OCI-LY1 (cell line): ENCODE measurements at regions not wholly inside any gene's neighbourhood (a gene's known extent, or its start where the extent isn't known, plus 50 kb on each side); places are given as distances from the start of the nearest gene placed in this dataset.

Experiments used
- H2AFZ ChIP-seq: fragments of 200-600 bp; sonication (generic), shearing (Covaris generic); 2 replicates; pipeline ENCODE4 v1.6.0; 2014; ENCODE audit warnings: antibody characterized with exemption, mild to moderate bottlenecking, low read length
- H3F3A ChIP-seq: fragments of 200-600 bp; sonication (generic), shearing (Covaris generic); 2 replicates; pipeline ENCODE4 v1.6.0; 2014; ENCODE audit warnings: mild to moderate bottlenecking, antibody characterized with exemption, low read length, moderate library complexity; ENCODE audit not compliant: insufficient read depth
- H3K27ac ChIP-seq: fragments of 200-600 bp; sonication (generic); 2 replicates; pipeline ENCODE4 v1.5.1; 2014; ENCODE audit warnings: low read length, mixed run types, mild to moderate bottlenecking, low read depth; ENCODE audit not compliant: poor library complexity, severe bottlenecking
- H3K27me3 ChIP-seq: fragments of 200-600 bp; sonication (generic); 2 replicates; pipeline ENCODE4 v1.6.0; 2014; ENCODE audit warnings: antibody characterized with exemption, mild to moderate bottlenecking, low read length, moderate library complexity; ENCODE audit not compliant: insufficient read depth
- H3K36me3 ChIP-seq: fragments of 200-600 bp; sonication (generic); 2 replicates; pipeline ENCODE4 v1.6.1; 2014; ENCODE audit warnings: mild to moderate bottlenecking, antibody characterized with exemption, low read length, moderate library complexity, mixed read lengths; ENCODE audit not compliant: insufficient read depth
- H3K4me1 ChIP-seq: fragments of 200-600 bp; sonication (generic); 2 replicates; pipeline ENCODE4 v1.5.1; 2014; ENCODE audit warnings: mild to moderate bottlenecking, low read length, moderate library complexity; ENCODE audit not compliant: insufficient read depth, severe bottlenecking
- H3K4me2 ChIP-seq: fragments of 200-600 bp; sonication (generic), shearing (Covaris generic); 2 replicates; pipeline ENCODE4 v1.6.1; 2014; ENCODE audit warnings: low read length
- H3K4me3 ChIP-seq: fragments of 200-600 bp; sonication (generic); 2 replicates; pipeline ENCODE4 v1.5.1; 2014; ENCODE audit warnings: low read length, low read depth, mild to moderate bottlenecking, mixed read lengths; ENCODE audit not compliant: poor library complexity, severe bottlenecking
- H3K79me2 ChIP-seq: fragments of 200-600 bp; shearing (Covaris generic); 2 replicates; pipeline ENCODE4 v1.6.1; 2016; ENCODE audit warnings: mixed run types, low read length, mixed read lengths; ENCODE audit not compliant: insufficient read depth
- H3K9ac ChIP-seq: fragments of 200-600 bp; sonication (generic), shearing (Covaris generic); 2 replicates; pipeline ENCODE4 v1.6.1; 2014; ENCODE audit warnings: mild to moderate bottlenecking, low read length, mixed read lengths
- H3K9me2 ChIP-seq: fragments of 200-600 bp; sonication (generic), shearing (Covaris generic); 2 replicates; pipeline ENCODE4 v1.6.1; 2014; ENCODE audit warnings: low read depth, mild to moderate bottlenecking, low read length, mixed read lengths
- H3K9me3 ChIP-seq: fragments of 200-600 bp; shearing (Covaris generic); 2 replicates; pipeline ENCODE4 v1.6.1; 2014; ENCODE audit warnings: low read length, mixed read lengths
- H4K20me1 ChIP-seq: fragments of 200-600 bp; sonication (generic), shearing (Covaris generic); 2 replicates; pipeline ENCODE4 v1.6.0; 2016; ENCODE audit warnings: mild to moderate bottlenecking, low read length; ENCODE audit not compliant: insufficient read depth
- EZH2 ChIP-seq: fragments of 200-600 bp; sonication (generic), shearing (Covaris generic); IDR thresholded peaks from 2 replicates; pipeline ENCODE4 v1.8.0; 2017; ENCODE audit warnings: borderline replicate concordance, mixed run types, mild to moderate bottlenecking, antibody characterized with exemption, low read length, moderate library complexity, mixed read lengths
- TF ChIP-seq, protein P1 (sequence below): fragments of 200-600 bp; sonication (generic), shearing (Covaris generic); IDR thresholded peaks from 2 replicates; pipeline ENCODE4 v1.5.1; 2017; ENCODE audit warnings: mild to moderate bottlenecking, antibody characterized with exemption, low read length, moderate library complexity, mixed read lengths

DNA sequence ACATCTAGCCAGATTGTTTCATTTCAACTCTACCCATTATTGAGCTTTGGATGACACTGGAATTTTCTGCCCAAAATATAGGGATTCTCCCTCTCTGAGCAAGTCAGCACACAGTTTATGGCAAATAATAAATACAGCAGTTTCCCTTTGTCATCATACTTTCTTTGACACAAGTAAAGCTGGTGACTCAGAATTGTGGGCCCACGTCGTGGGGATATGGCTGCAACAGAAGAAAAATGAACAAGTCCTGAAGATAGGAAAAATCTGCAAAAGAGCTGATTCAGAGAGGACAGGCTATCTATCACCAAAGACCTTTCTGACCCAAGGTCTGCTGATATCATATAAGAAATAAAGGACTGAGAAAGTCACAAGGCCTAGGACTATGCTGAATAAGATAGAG lies 236.3 kb upstream of the ZC3H12C start:
- no peaks in the 10 kb centered on the region for H3F3A ChIP-seq
- no peak overlapping the region for H3K9ac ChIP-seq
- no peaks in the 10 kb centered on the region for H3K9me3 ChIP-seq
- no peaks in the 10 kb centered on the region for H3K79me2 ChIP-seq
- H3K27me3 ChIP-seq: no peaks in the 10 kb centered on the region
- no peak overlapping the region for H3K27ac ChIP-seq
- no peaks in the 10 kb centered on the region for H3K4me1 ChIP-seq
- H2AFZ ChIP-seq: no peak overlapping the region
- no peaks in the 10 kb centered on the region for H4K20me1 ChIP-seq
- no peaks in the 10 kb centered on the region for H3K9me2 ChIP-seq
- H3K36me3 ChIP-seq: no peaks in the 10 kb centered on the region
- no peak overlapping the region for H3K4me2 ChIP-seq
- TF ChIP-seq, protein P1, sequence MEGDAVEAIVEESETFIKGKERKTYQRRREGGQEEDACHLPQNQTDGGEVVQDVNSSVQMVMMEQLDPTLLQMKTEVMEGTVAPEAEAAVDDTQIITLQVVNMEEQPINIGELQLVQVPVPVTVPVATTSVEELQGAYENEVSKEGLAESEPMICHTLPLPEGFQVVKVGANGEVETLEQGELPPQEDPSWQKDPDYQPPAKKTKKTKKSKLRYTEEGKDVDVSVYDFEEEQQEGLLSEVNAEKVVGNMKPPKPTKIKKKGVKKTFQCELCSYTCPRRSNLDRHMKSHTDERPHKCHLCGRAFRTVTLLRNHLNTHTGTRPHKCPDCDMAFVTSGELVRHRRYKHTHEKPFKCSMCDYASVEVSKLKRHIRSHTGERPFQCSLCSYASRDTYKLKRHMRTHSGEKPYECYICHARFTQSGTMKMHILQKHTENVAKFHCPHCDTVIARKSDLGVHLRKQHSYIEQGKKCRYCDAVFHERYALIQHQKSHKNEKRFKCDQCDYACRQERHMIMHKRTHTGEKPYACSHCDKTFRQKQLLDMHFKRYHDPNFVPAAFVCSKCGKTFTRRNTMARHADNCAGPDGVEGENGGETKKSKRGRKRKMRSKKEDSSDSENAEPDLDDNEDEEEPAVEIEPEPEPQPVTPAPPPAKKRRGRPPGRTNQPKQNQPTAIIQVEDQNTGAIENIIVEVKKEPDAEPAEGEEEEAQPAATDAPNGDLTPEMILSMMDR: no peak
- TF ChIP-seq EZH2: no peak
- H3K4me3 ChIP-seq: no peak overlapping the region

- Histone ChIP-seq H4K20me1 (no peaks in the 10 kb centered on the region), H3K27me3 (no peaks in the 10 kb centered on the region), H3K4me2 (no peak overlapping the region), H3K9me2 (no peaks in the 10 kb centered on the region), H3K27ac (no peak overlapping the region), H3K9ac (no peak overlapping the region), H3K4me1 (no peaks in the 10 kb centered on the region), H3K9me3 (no peaks in the 10 kb centered on the region), H3K79me2 (no peaks in the 10 kb centered on the region), H3K4me3 (no peak overlapping the region), H2AFZ (no peak overlapping the region), H3K36me3 (no peaks in the 10 kb centered on the region), H3F3A (no peaks in the 10 kb centered on the region)
- TF ChIP-seq EZH2: no peak
- TF ChIP-seq, protein P1: no peak
These were observed 235.6 kb upstream of the ZC3H12C start for GRCh38 chr11:109857637-109858036.

- Histone ChIP-seq H4K20me1 (no peaks in the 10 kb centered on the region), H3K9me3 (no peaks in the 10 kb centered on the region), H3K36me3 (no peaks in the 10 kb centered on the region), H3K27me3 (no peaks in the 10 kb centered on the region), H3K4me2 (no peak overlapping the region), H3K4me1 (no peaks in the 10 kb centered on the region), H3K9ac (no peak overlapping the region), H2AFZ (no peak overlapping the region), H3K79me2 (no peaks in the 10 kb centered on the region), H3F3A (no peaks in the 10 kb centered on the region), H3K27ac (no peak overlapping the region), H3K9me2 (no peaks in the 10 kb centered on the region), H3K4me3 (no peak overlapping the region)
- TF ChIP-seq, protein P1: no peak
These were observed 235.0 kb upstream of the ZC3H12C start for GRCh38 chr11:109858152-109858551.
